COLO668 (cell line): ENCODE measurements at regions not wholly inside any gene's neighbourhood (a gene's known extent, or its start where the extent isn't known, plus 50 kb on each side); places are given as distances from the start of the nearest gene placed in this dataset.

Source experiments
- DNase-seq: peaks from one replicate; lab custom pipeline; 2025; ENCODE audit not compliant: unreplicated experiment; lab: John Stamatoyannopoulos, UW

DNA sequence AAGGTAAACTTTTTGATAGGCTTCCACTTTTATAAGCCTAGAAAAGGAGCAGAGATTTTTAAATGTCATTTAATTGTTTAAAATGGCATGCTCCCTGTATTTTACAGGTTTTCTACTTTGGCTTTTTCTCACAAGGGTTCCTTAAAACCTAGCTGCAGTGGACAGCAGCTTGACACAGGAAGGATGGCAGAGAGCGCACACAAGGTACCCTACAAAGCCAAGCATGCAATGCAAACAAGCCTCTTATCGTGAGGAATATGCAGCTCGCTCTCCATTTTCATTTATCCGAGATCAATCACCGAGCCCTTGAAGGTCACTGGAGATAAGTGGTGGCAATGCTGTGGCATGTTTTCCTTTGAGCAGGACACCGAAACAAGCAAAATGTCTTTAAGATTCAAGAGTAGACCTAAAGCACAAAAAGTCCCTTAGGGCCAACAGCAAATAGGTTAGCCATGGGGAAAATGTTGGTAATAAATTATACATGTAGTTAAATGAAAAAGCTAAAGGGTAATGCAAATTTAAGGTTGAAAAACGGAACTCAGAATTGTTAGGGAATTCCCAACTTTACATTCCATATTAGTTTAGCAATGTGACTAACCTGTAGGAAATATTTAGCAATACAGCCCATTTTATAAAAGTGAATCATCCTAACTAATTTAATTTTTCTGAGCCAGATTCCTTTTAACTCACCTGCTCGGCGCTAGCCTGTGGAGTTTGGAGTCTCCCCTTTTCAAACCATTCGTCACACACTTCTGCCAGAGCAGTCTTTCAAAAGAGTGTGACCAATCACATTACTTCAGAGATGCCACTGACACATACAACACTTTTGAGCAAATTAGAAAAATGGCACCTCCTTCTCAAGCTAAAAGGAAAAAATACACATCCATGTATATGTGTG, 337.9 kb upstream of the PKDCC start:
- DNase-seq, result no peak

DNA sequence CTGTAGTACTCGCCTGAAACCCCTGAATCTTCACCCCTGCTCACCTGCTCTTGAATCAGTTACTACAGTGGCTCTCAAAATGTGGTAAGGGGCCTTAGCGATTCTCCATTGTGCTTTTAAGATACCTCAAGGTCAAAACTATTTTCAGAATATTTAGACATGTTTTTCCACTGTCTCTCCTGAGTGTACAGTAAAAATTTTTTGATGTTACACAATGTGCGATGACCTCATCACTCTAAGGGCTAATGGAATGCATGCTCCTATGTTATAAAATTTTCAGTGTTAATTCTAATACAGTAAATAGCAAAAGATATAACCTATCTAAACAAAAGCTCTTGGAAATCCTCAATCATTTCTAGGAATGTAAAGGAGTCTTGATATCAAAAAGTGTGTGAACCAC, 336.9 kb upstream of the PKDCC start:
- DNase-seq, result no peak

DNA sequence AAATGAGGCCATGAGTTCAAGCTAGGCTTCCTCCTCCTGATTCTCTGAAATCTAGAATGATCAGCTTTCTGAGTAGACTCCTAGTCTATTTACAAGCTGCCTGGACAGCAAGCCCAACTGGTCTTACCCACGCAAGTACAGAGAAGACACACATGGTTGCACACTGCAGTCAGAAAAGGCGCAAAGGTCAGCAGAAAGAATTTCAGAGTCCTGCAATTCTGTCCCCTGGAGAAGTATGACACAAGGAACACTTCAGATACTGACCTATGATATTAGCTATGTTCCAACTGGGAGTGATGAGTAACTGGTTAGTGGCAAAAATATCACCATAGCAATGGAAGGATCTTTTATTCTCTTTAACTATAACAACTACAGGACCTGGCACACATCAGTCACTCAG, 336.1 kb upstream of the PKDCC start:
- DNase-seq, result no peak

DNA sequence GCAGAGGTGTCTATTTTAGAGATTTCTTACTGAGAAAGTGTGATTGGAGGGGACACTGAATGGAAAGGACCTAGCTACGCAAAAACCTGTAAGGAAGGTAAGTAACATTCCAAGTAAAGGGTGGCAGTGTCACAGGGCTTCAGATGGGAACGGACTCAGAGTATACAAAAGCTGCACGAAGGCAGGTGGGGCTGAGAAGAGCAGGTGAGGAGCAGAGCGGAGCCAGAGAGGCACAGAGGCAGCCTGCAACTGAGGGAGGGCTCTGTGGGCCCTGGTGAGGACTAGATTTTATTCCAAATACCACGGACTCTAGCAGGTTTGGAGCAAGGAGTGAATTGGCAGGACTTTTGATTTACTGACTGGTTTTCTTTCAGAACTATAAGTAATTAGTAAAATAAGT, 331.3 kb upstream of the PKDCC start:
- peak; percentile 5 for DNase-seq

DNA sequence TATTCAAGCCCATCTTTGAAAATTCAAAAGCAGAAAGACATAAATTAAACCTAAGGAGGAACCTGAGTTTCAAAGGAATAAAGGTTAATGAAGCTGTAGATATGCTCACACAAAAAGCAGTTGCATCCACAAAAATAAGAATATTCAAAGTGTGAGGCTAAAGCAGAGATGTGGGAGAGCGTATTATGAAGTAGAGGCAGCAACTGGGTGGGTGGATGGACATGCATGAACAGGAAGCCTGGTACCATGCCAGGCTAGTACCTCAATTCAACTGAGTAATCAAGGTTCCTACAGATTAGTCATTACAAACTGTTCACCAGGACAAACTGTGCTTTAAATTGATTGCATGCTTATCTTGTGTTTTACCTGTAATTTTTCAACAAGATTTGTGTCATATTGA, 330.0 kb upstream of the PKDCC start:
- DNase-seq, result no peak

DNA sequence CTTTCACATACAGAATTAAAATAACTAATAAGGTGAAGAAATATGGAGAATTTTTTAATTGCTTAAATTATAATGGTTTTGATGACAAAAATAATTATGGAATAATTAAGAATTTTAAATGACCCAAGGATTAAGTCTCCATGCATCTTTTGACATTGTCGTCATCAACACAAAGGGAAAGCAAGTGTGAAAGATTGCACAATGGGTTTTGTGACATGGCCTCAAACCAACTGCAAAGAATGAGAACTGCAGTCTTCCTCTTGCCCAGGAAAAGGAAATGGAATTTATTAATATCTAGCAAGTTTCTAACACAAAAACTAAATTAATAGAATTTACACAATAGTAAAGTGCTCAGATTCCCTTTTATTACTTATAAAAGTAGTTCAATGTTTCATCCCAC, 329.1 kb upstream of the PKDCC start:
- DNase-seq, result no peak

DNA sequence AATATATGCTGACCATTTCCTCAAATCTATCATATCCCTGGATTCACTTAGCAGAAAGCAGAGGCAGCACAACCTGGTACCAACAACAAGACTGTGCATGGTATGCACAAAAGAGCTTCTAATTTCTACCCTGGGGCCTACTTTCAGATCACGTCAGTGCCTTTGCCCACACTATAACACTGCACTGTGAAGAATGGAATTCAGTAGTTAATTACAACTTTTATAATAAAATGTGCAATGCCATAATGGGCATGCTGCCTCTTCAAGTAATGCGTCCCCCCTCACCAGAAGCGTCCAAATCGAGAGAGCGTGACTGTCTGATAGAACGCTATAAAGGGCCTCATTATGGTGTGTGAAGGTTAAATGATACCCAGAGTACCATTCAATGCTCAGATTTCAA, 328.1 kb upstream of the PKDCC start:
- no peak for DNase-seq

DNA sequence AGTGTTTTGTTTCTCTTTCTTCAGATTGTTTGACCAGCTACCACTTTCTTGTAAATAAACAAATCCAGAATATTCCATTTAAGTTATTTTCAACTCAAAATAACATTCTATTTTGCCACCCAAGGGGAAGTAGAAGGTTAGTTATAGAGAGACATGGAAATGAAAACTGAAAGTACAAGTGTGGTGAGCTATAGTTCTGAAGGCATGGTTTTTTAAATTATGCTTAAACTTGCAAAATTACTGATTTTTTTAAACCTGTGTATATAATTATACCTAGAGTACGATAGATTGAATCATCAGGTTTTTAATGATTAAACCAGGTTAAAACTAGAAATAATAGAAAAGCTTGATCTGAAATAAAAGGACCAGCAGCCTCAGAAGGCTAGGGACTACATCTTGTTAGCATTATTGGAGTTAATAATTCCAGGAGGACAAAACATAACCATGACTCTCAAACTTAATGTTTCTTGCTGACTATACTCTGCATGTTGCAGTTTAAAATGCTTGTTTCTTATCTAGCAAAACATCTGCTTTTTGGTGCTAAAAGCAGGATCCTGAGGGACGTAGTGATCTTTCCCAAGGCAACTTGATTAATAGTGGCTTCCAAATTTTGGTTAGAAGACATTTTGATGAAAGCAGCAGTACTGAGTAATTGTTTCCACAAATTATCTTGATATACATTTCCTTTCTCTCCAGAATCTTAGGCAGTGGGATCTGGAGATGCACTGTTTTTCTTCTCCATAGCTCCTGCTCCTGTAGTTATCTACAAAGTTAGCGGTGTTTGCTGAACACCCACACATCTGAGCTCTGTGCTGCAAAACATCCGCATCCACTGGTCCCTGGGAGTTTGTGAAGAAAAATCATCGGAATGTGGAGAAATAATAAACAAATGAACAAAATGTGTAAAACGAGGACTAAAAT, 327.2 kb upstream of the PKDCC start:
- no peak for DNase-seq

DNA sequence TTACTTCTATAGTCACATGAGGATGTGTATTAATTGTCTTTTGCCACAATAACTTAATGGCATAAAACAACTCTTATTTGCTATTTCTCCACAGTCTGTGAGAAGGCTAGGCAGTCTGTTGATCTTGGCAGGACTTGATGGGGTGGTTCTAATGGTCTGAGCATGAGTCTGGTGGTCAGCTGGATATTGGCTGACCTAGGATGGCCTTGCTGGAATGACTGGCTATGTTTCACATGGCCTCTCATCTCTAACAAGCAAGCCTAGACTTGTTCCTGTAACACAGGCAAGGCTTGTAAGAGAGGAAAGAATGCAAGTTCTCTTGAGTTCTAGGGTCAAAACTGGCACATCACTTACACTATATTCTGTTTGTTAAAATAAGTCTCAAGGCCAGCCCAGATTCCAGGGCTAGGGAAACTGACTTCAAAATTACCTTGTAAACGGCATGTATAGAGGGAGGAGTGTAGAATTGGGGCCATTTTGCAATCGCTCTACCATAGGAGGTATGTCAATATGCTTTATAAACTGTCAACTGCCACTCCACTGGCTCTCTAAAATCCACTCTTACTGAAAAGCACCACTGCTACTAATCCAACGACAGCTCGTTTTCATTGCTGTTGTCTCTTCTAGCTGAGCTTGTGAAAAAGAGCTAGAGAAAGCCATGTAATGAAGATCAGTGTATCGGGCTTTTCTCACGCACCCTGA, 325.0 kb upstream of the PKDCC start:
- DNase-seq, result no peak

DNA sequence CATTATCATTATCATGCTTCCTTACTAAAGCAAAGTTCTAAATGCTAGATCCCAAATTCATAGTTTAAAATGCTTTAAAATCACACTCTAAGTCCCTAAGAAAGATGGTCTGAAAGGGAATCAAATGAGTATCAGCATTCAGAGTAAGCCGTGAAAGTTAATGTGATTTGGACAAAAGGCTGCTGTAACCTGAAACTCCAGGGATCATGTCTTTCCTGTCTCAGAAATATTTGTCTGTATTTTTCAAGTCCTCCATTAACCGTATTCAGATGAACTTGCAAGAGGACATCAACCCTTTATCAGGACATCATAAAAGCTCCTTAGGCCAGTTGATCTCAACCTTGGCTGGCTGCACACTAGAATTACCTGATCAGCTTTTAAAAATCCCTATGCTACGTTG, 324.3 kb upstream of the PKDCC start:
- DNase-seq, result no peak

DNA sequence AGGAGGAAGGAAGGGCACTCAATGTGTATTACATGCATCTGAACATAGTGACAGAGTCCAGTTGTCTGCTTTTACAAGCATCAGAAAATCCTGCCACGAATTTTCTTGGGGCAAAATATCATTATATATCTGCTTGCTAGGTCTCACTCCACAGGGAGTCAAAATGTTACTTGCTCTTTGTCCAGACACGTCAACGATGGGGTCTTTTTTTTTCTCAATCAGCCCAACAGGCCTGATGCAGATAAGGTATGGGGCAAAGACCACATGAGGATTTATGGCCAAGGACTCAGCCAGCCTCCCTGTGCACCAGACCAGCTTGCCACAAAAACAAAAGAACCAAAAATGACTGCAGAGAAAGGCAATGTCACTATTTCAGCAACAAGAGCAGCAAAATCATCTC, 323.4 kb upstream of the PKDCC start:
- DNase-seq, result no peak

DNA sequence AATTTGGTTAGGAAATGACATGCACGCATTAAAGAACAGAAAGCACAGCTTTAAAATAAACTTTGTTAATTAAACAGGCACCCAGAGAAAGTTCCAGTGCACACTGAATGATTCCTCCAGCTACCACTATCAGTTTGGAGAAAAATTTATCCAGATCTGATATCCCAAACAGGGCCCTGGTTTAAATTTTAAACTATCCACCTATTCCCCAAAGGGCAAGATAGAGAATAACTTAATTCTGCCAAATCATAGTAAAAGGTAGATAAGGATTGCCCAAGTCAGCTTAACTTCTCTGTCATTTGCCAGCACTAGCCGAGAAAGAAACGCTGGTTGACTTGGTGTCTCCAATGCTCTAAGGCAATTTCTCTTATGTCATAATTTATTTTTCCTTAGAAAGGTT, 321.9 kb upstream of the PKDCC start:
- no peak for DNase-seq

DNA sequence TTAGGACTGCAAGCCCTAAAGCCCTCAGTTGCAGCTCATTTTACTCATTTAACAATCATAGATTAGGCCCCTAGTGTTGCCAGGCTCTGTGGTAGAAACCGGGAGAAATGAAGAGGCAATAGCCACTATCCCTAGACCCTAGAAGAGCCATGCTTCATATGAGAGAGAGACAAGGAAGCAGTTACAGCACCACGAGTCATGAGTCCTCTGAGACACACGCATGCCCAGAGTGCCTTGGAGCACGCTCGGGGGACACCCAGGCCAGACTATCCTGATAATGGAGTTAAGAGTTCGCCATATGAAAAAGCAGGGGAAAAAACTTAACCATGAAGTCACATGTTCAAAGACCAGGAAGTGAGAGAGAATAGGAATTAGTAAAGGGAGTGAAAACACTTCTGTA, 321.5 kb upstream of the PKDCC start:
- DNase-seq, result no peak

DNA sequence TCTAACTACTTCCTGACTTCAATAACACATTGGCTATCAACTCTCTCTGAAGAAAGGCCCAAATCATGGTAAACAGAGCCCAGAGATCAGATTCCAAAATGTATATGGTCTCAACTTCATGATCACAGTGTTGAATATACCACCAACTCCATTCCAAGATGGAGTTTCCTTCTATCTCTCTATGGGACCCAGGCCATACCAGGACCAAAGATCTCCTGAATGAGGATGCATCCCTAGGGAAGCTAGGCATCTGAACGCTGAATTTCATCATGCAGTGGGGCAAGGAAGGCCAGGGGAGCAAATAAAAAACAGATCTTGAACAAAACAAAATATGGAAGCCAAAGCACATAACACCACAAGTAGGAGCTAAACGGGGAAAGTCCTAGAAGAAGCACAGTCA, 320.7 kb upstream of the PKDCC start:
- no peak for DNase-seq

DNA sequence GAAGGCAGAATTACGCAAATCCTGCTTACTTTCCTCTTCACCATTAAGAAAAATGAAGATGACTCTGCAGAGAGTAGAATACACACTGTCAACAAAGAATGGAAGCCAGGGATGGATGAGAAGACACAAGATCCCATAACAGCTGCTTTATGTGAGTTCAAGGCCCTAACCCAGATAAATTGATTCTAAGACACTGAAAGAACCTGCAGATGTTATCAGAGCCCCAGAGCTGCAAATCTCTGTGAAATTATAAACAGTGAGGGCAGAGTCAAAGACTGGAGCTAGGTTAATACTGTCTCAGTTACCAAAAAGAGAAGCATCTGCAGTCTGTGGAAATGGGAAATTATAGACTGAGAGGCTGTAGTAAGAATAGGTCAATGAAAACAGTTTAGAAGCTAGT, 320.1 kb upstream of the PKDCC start:
- no peak for DNase-seq

DNA sequence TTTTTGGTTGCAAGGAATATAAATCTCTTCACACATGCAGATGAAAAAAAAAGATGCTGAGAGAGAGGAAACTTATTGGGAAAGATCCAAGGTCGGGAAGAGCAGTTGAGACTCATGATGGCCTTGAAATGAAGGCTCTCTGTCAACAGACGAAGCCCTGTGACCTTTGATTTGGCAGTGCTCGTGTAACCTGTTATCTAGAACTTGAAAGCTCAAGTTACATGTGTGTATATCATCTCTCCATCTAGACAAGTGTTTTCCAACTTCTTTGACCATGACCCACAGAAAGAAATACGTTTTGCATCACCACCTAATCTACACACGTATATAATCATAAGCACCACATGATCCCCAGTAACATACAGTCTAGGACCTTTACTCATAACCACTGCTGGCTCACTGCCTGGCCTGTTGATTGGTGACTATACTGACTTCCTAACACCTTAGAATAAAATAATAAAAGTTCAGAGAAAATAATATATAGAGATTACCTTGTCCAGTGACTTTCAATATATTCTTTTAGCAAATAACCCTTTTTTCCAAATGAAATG, 319.0 kb upstream of the PKDCC start:
- DNase-seq, result no peak

DNA sequence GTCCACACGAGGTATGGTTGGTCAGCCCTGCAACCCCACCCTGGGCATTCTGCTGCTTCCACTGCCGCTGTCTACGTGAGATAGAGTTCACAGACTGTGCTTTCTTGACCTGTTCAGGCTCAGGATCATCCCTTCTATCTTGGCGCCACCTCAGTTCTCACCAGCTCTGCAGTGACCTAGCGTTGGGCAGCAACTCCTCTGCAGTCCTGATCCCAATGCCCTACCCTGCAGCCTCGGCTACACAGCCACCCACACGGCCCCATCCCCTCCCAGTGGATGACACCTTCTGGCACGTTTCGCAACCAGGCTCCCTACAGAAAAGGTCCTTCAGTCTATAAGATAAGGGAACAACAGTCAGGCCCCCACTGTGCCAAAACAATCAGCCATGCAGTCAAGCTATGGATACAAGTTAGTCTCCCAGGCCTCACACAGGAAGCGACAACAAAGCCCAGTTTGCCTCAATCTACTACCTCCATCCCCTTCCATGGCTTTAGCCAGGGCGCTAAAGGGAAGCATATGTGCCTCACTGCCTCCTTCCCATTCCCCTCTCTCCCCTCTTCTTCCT, 317.9 kb upstream of the PKDCC start:
- DNase-seq, result no peak

DNA sequence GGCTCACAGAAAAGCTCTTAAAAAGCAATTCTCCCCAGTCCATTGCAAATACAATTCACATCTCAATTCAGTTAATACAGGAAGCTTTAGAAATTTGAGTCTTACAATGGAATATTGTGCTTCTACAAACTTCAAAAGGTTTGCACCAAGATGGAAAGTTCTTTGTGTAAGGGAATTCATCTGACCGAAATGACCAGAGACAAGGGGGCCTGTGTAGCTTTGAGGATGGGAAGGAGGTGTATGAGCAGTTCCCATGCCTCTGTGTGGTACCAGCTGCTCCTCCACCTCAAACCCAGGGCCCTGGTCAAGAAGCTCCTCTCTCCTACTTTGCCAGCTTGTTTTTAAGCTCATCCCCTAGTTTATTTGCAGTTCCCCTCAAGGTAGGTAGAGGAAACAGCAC, 312.8 kb upstream of the PKDCC start:
- DNase-seq, result no peak

DNA sequence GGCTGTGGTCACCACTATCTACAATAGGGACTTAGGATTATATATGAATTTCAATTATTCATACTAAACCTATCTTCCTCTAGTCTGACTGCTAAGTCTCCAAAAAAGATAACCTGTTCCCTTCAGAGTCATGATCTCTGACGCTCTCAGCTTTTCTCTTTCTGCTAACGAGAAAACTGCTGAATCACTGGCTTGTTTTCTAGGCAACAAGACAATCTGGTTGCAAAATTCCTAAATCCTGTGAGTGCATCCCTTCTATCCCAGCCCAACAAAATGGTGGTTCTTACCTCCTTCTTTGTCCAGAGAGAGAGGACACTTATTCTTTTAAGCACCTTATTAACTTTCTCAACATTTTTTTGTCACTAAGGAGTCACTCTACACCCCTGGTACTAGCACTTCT, 312.3 kb upstream of the PKDCC start:
- no peak for DNase-seq

DNA sequence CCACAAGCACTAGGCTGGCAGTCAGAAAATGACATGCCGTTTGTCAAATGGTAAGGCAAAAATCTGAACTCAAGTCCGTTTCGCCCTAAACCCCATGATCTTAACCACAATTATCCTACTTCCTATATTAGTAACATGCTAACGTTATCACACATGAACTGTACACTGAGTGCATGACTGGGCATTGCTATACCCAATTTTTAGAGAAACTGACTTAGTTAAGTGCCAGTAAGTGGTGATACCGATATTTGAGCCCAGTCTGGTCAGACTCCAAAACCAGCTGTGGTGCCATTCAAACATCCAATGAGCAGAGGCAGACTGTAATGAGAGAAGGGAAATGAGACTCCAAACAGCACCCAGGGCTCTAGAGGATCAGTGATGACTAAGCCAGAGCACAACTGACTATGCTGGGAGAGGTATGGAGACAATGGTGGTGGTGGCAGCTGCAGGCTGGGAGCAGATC, 311.7 kb upstream of the PKDCC start:
- no peak for DNase-seq

DNA sequence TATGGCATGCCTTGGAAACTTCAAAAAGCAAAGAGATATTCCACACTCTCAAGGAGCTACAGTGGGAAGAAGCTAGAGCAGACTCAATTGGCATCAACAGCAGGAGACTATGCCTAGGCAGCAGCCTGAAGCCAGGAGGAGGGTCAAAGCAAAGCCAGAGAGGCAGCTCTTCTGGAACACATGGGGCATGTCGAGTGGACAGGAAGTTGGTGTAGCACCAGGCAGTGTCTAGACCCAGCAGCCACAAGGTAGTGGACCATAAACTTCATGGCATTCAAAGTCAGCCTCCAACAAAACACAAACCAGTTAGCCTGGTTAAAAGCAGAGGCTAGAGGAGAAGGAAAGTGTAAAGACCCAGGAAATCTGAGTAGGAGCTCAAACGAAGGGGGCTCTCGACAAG, 311.2 kb upstream of the PKDCC start:
- no peak for DNase-seq
